Fibroblast of pulmonary artery (primary cell): ENCODE measurements at regions not wholly inside any gene's neighbourhood (a gene's known extent, or its start where the extent isn't known, plus 50 kb on each side); places are given as distances from the start of the nearest gene placed in this dataset.

Source experiments
- DNase-seq: peaks from one replicate; pipeline ENCODE4 v3.0.0-alpha.2; 2010; ENCODE audit warnings: low read depth
- H3K4me3 ChIP-seq: replicated peaks from 2 replicates; pipeline ENCODE4 v1.5.1; 2011; ENCODE audit warnings: low read depth, mild to moderate bottlenecking, control low read depth, low read length, moderate library complexity
- TF ChIP-seq, protein P1 (sequence below): IDR thresholded peaks from 2 replicates; pipeline ENCODE4 v1.5.1; 2011; ENCODE audit warnings: mild to moderate bottlenecking, control low read depth, low read length, inconsistent platforms; ENCODE audit errors: missing control alignments

DNA sequence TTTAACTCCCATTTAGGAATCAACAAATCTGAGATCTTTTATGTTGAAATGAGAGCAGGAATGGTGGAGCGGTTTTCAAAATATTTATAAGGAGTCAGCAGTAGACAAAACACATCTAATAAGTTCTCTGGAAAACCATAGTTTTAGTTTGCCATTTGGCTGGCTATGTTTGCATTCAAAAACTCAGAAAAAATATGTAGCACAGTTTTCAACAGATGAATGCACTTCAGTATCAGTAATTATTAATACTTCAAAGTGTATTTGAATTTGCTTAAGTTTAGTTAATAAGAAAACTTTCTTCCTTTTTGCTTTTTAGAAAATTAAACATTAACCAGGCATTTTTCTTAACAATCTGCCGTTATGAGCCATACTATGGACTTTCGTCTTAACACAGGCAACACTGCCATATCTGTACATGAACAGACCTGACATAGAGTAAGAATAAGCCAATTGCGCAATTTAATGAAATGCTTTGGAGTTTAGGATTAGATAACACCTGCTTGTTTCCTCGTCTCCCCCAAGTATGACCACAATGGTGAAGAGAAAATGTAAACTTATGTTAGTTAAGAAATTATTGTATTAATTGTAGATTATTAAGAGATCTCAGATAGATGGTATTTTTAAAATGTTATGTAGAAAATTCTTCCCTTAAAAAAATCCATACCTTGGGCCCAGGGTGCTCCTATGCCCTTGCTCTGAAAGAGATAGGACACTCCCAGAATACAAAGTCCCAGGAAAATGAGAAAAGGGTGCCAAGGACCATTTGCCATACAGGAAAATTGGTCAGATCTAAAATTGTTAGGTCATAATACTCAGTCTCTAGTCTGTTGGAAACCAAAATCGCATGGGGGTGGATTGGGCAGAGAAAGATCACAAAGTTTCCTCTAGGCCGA lies 552.3 kb upstream of the ARGLU1 start:
- H3K4me3 ChIP-seq = no peak overlapping the region
- no peak for DNase-seq
- TF ChIP-seq, protein P1, sequence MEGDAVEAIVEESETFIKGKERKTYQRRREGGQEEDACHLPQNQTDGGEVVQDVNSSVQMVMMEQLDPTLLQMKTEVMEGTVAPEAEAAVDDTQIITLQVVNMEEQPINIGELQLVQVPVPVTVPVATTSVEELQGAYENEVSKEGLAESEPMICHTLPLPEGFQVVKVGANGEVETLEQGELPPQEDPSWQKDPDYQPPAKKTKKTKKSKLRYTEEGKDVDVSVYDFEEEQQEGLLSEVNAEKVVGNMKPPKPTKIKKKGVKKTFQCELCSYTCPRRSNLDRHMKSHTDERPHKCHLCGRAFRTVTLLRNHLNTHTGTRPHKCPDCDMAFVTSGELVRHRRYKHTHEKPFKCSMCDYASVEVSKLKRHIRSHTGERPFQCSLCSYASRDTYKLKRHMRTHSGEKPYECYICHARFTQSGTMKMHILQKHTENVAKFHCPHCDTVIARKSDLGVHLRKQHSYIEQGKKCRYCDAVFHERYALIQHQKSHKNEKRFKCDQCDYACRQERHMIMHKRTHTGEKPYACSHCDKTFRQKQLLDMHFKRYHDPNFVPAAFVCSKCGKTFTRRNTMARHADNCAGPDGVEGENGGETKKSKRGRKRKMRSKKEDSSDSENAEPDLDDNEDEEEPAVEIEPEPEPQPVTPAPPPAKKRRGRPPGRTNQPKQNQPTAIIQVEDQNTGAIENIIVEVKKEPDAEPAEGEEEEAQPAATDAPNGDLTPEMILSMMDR = no peak

DNA sequence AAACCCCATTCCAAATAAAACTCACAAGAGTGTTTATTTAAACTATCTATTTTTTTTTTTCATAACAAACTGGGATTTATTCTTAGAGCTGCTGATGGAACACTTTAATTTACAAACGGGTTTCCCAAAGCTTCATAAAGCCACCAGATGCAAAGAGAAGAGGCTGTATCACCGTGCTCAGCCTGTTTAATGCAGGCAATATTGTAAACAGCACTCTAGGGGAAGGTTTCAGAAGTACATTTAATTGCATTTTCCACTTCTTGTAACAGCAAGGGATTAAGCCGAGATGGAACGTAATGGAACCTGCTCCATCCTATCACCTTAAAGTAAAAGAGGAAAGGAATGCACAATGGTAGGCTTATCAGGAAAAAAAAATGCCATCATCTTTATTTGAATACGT lies 550.6 kb upstream of the ARGLU1 start:
- TF ChIP-seq, protein P1 = no peak
- no peak for DNase-seq
- H3K4me3 ChIP-seq = no peak overlapping the region

DNA sequence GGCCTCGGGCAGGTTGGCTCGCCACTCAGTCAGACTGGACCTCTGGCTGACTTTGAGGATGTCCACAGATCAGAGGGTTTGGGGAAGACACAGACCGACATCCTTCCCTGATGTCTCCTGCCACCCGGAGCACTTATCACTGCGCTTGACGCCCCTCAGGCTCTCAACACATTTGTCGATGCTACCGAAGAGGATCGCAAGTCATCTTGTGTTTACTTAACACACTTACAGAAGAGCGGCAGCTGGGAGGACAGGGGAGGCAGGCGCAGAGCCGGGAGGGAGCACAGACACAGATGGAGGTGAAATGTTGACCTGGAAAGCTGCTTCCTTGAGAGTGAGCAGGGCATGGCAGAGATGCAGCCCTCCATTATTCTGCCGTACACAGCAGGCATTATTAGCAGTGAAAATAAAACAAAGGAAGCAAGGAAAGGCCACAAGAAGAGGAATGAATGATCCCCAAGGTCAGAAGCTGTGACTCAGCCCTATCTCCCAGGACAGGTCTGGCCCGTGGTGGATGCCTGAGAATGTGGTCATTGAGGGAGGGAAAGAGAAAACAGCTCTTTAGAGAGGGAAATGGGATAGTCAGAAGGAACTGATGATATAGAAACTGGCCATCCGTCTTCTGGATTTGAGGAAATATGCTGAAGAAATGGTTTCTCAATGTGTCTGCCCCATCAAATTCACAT lies 549.5 kb upstream of the ARGLU1 start:
- TF ChIP-seq, protein P1 = no peak
- DNase-seq = no peak
- no peak overlapping the region for H3K4me3 ChIP-seq

DNA sequence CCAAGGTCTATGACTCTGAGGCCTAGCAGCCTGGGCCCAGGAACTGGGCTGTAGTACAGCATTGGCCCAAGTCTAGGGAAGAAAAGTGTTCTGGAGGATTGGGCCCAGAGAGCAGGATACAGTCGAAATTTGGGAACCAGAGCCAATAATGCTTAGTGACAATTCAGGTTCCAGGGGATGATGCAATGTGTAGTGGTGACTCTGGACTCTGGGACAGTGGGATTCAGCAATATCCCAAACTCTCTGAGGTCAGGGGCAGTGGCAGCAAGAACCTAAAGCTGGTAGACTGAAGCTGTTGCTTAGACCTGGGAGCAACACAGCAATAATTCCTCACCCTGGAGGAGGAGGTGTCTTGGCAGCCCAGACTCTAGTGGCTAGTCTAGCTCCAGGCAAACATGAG lies 545.5 kb upstream of the ARGLU1 start:
- no peak overlapping the region for H3K4me3 ChIP-seq
- TF ChIP-seq, protein P1 = no peak
- no peak for DNase-seq

DNA sequence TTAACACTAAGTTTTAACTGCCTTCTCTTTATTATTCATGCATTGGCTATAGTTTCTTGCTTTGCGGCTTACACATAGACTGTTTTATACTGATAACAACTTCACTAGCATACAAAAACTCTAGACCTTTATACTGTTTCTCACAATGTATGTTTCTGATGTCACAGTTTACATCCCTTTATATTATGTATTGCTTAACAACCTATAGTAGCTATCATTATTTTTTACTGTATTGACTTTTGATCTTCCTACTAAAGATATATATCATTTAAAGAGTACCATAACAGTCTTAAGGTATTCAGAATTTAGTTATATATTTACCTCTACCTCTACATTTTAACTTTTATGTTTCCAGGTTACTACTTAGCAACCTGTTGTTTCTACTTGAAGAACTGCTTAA lies 543.3 kb upstream of the ARGLU1 start:
- no peak for DNase-seq
- H3K4me3 ChIP-seq = no peak overlapping the region
- TF ChIP-seq, protein P1 = no peak

DNA sequence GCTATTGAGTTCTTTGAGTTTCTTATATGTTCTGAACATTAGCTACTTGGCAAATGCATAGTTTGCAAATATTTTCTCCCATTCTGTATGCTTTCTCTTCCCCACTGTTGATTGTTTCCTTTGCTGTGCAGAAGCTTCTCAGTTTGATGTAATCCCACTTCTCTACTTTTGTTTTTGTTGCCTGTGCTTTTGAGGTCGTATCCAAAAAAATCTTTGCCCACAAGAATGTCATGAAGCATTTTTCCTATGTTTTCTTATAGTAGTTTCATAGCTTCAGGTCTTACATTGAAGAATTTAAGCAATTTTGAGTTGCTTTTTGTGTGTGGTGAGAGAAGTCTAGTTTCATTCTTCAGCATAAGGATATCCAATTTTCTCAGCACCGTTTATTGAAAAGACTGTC lies 536.7 kb upstream of the ARGLU1 start:
- TF ChIP-seq, protein P1 = no peak
- no peak overlapping the region for H3K4me3 ChIP-seq
- DNase-seq = peak; percentile 1
